H9 (cell line): ENCODE measurements at regions not wholly inside any gene's neighbourhood (a gene's known extent, or its start where the extent isn't known, plus 50 kb on each side); places are given as distances from the start of the nearest gene placed in this dataset.

Experiments
- DNase-seq: peaks from one replicate; pipeline ENCODE4 v3.0.0-alpha.2; 2017
- H2AFZ ChIP-seq: one replicate; pipeline ENCODE4 v1.6.1; 2013; ENCODE audit warnings: mild to moderate bottlenecking, low read length, control low read depth, moderate library complexity
- H2AK5ac ChIP-seq: 2 replicates; pipeline ENCODE4 v1.6.1; 2013; ENCODE audit warnings: low read length, control low read depth, mixed read lengths; ENCODE audit not compliant: insufficient read length
- H2BK120ac ChIP-seq: one replicate; pipeline ENCODE4 v1.6.1; 2013; ENCODE audit warnings: low read depth, mild to moderate bottlenecking, low read length, control low read depth, inconsistent platforms; ENCODE audit not compliant: poor library complexity, severe bottlenecking
- H2BK12ac ChIP-seq: 2 replicates; pipeline ENCODE4 v1.6.1; 2013; ENCODE audit warnings: low read length, control low read depth, mixed read lengths, low read depth; ENCODE audit not compliant: insufficient read length
- H2BK15ac ChIP-seq: 2 replicates; pipeline ENCODE4 v1.6.1; 2013; ENCODE audit warnings: low read depth, low read length, control low read depth
- H2BK20ac ChIP-seq: one replicate; pipeline ENCODE4 v1.6.1; 2013; ENCODE audit warnings: low read depth, mild to moderate bottlenecking, low read length, control low read depth, inconsistent platforms; ENCODE audit not compliant: poor library complexity, severe bottlenecking
- H2BK5ac ChIP-seq: 2 replicates; pipeline ENCODE4 v1.6.1; 2013; ENCODE audit warnings: low read length, control low read depth, mixed read lengths; ENCODE audit not compliant: insufficient read length
- H3K14ac ChIP-seq: 2 replicates; pipeline ENCODE4 v1.6.1; 2013; ENCODE audit warnings: low read length, control low read depth; ENCODE audit not compliant: insufficient read depth
- H3K18ac ChIP-seq: 2 replicates; pipeline ENCODE4 v1.6.1; 2013; ENCODE audit warnings: low read depth, mild to moderate bottlenecking, mixed read lengths, low read length, control low read depth; ENCODE audit not compliant: insufficient read length
- H3K23ac ChIP-seq: 2 replicates; pipeline ENCODE4 v1.6.1; 2013; ENCODE audit warnings: low read length, control low read depth, mixed read lengths, low read depth; ENCODE audit not compliant: insufficient read length
- H3K23me2 ChIP-seq: 2 replicates; pipeline ENCODE4 v1.6.1; 2013; ENCODE audit warnings: low read depth, mild to moderate bottlenecking, mixed read lengths, low read length, control low read depth; ENCODE audit not compliant: insufficient read length, poor library complexity, severe bottlenecking
- H3K27ac ChIP-seq: 2 replicates; pipeline ENCODE4 v1.5.1; 2013; ENCODE audit warnings: low read length, control low read depth, mixed read lengths, low read depth; ENCODE audit not compliant: insufficient read length
- H3K27me3 ChIP-seq: 2 replicates; pipeline ENCODE4 v1.6.1; 2013; ENCODE audit warnings: low read length, control low read depth, inconsistent platforms; ENCODE audit not compliant: insufficient read depth
- H3K4ac ChIP-seq: 2 replicates; pipeline ENCODE4 v1.6.1; 2013; ENCODE audit warnings: low read depth, mild to moderate bottlenecking, control low read depth, inconsistent platforms, low read length, moderate library complexity
- H3K4me1 ChIP-seq: 2 replicates; pipeline ENCODE4 v1.6.1; 2013; ENCODE audit warnings: low read length, control low read depth, inconsistent platforms; ENCODE audit not compliant: insufficient read depth
- H3K4me2 ChIP-seq: 2 replicates; pipeline ENCODE4 v1.6.1; 2013; ENCODE audit warnings: low read length, control low read depth, mixed read lengths; ENCODE audit not compliant: insufficient read length, insufficient read depth
- H3K56ac ChIP-seq: 2 replicates; pipeline ENCODE4 v1.6.1; 2013; ENCODE audit warnings: low read depth, mild to moderate bottlenecking, mixed read lengths, low read length, control low read depth; ENCODE audit not compliant: insufficient read length
- H3K79me1 ChIP-seq: 2 replicates; pipeline ENCODE4 v1.6.1; 2013; ENCODE audit warnings: low read depth, mild to moderate bottlenecking, moderate library complexity, low read length, control low read depth, inconsistent platforms; ENCODE audit not compliant: insufficient read depth, poor library complexity, severe bottlenecking
- H3K79me2 ChIP-seq: 2 replicates; pipeline ENCODE4 v1.6.1; 2013; ENCODE audit warnings: low read length, control low read depth, inconsistent platforms; ENCODE audit not compliant: insufficient read depth
- H3K9ac ChIP-seq: 2 replicates; pipeline ENCODE4 v1.6.1; 2013; ENCODE audit warnings: low read length, control low read depth, mixed read lengths; ENCODE audit not compliant: insufficient read length; ENCODE audit errors: extremely low read depth
- H3K9me3 ChIP-seq: one replicate; pipeline ENCODE4 v1.6.1; 2013; ENCODE audit warnings: low read depth, low read length, inconsistent platforms; ENCODE audit not compliant: control insufficient read depth
- H3T11ph ChIP-seq: one replicate; pipeline ENCODE4 v1.6.1; 2013; ENCODE audit warnings: mild to moderate bottlenecking, low read length, control low read depth, inconsistent platforms
- H4K20me1 ChIP-seq: one replicate; pipeline ENCODE4 v1.6.1; 2013; ENCODE audit not compliant: control insufficient read depth, insufficient read length, insufficient read depth
- H4K5ac ChIP-seq: 2 replicates; pipeline ENCODE4 v1.6.1; 2013; ENCODE audit warnings: low read depth, mild to moderate bottlenecking, mixed read lengths, low read length, control low read depth; ENCODE audit not compliant: insufficient read length
- H4K8ac ChIP-seq: replicated peaks from 2 replicates; pipeline ENCODE4 v1.6.1; 2013; ENCODE audit warnings: low read length, control low read depth, mixed read lengths, low read depth; ENCODE audit not compliant: insufficient read length
- H4K91ac ChIP-seq: 2 replicates; pipeline ENCODE4 v1.6.1; 2013; ENCODE audit warnings: low read depth, mild to moderate bottlenecking, moderate library complexity, mixed read lengths, low read length, control low read depth; ENCODE audit not compliant: insufficient read length
- H3K27ac Mint-ChIP-seq, 3 experiments: 2 replicates in 2 of 3; 3 replicates in 1 of 3; pipeline ENCODE4 v1.8.0; 2020 to 2021; ENCODE audit warnings: mixed read lengths in 3 of 3, mild to moderate bottlenecking in 1 of 3, moderate library complexity in 1 of 3
- H3K27me3 Mint-ChIP-seq: 2 replicates; pipeline ENCODE4 v1.8.0; 2021; ENCODE audit warnings: low read depth, mild to moderate bottlenecking, moderate library complexity, mixed read lengths
- H3K36me3 Mint-ChIP-seq, 3 experiments: 2 replicates in 2 of 3; 3 replicates in 1 of 3; pipeline ENCODE4 v1.8.0; 2020 to 2021; ENCODE audit warnings: low read depth in 3 of 3, mixed read lengths in 3 of 3; ENCODE audit not compliant: insufficient read depth in 1 of 3
- H3K4me1 Mint-ChIP-seq, 2 experiments: 2 replicates each; pipeline ENCODE4 v1.8.0; 2020; ENCODE audit warnings: mixed read lengths in 2 of 2
- H3K4me3 Mint-ChIP-seq, 2 experiments: 2 replicates in 1 of 2; 3 replicates in 1 of 2; pipeline ENCODE4 v1.8.0; 2020 to 2021; ENCODE audit warnings: mild to moderate bottlenecking in 2 of 2, mixed read lengths in 2 of 2, moderate library complexity in 1 of 2
- H3K9me3 Mint-ChIP-seq, 2 experiments: 2 replicates in 1 of 2; 3 replicates in 1 of 2; pipeline ENCODE4 v1.8.0; 2020; ENCODE audit warnings: mild to moderate bottlenecking in 2 of 2, mixed read lengths in 2 of 2, moderate library complexity in 1 of 2
- CTCF ChIP-seq: fragments of 200-600 bp; sonication (generic); conservative IDR thresholded peaks from 3 replicates; pipeline ENCODE4 v1.8.0; 2021; ENCODE audit warnings: antibody characterized with exemption, mild to moderate bottlenecking
- WGBS: extraction: QIAGEN DNeasy Blood & Tissue Kit; methylation state at CpG from one replicate; pipeline ENCODE4 v1.1.7; 2013; ENCODE audit warnings: missing lambda C conversion rate, low lambda C conversion rate, mixed read lengths; ENCODE audit not compliant: insufficient read length; ENCODE audit errors: extremely low coverage; 5-methylcytosine and 5-hydroxymethylcytosine counted together

- peaks cover 6 to 8% of the 10 kb centered on the region in 2 experiments for H3K4me1 Mint-ChIP-seq
- Histone ChIP-seq H3K27ac (no peak overlapping the region), H2AFZ (no peak overlapping the region), H3T11ph (no peak overlapping the region), H3K23ac (no peak overlapping the region), H2BK20ac (no peak overlapping the region), H3K27me3 (no peaks in the 10 kb centered on the region), H2BK120ac (no peak overlapping the region), H4K91ac (no peak overlapping the region), H3K9ac (no peak overlapping the region), H3K56ac (no peak overlapping the region), H4K5ac (no peak overlapping the region), H3K23me2 (no peaks in the 10 kb centered on the region), H3K4me2 (no peak overlapping the region), H3K4ac (no peak overlapping the region), H2BK12ac (no peak overlapping the region), H3K79me1 (no peaks in the 10 kb centered on the region), H3K18ac (no peak overlapping the region), H2BK5ac (no peak overlapping the region), H3K4me1 (no peaks in the 10 kb centered on the region; the same call in 1 of the 2 replicates), H3K79me2 (no peaks in the 10 kb centered on the region), H4K20me1 (no peaks in the 10 kb centered on the region), H2BK15ac (no peak overlapping the region), H3K14ac (no peak overlapping the region), H3K9me3 (no peaks in the 10 kb centered on the region), H4K8ac (no peak overlapping the region), H2AK5ac (no peak overlapping the region)
- no peaks in the 10 kb centered on the region; the same call in 1 of the 2 replicates for H3K27me3 Mint-ChIP-seq
- H3K27ac Mint-ChIP-seq = no peak overlapping the region; a peak in 1 of 7 replicates
- no peak for TF ChIP-seq CTCF
- no peak for DNase-seq
- H3K9me3 Mint-ChIP-seq = no peaks in the 10 kb centered on the region
- H3K36me3 Mint-ChIP-seq = no peaks in the 10 kb centered on the region
- no peak overlapping the region for H3K4me3 Mint-ChIP-seq
- no CpG with 5 or more reads among the region's 3 CpGs for WGBS
Measured at GRCh38 chr18:45518311-45519155, 96.7 kb upstream of the SLC14A2 start.
